ENCODE measurements at regions not wholly inside any gene's neighbourhood (a gene's known extent, or its start where the extent isn't known, plus 50 kb on each side); places are given as distances from the start of the nearest gene placed in this dataset.
"Not testable (repeated sequence)": the region's sequence is repeated elsewhere in the genome, so short reads cannot be mapped to it uniquely, and the experiment has no call there.

DNA sequence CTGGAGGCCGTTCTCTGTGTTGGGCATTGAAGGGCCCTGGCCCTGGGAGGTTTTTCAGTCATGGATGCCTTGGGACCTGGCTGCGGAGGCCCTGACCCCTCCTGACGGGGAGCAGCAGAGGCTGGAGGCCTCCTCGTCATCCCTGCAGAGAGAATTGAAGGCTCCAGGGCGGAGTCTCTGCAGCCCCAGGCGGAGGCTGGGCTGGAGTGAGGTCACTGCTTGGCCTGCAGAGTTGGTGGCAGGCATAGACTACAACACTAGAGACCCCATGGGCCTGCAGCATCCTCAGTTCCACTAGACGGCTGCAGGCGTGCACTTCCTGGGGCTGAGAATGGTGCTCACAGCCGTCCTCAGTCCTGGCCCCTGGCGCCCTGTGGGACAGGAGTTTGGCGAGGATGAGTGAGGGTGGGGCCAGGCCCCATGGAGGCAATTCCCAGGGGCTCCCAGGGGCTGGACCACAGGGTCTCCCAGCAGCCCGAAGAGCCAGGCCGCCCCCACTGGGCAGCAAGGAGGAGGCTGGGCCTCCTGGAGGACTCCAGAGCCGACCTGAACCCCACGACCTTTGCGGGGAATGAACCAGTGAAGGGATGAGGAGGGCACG lies 1194.9 kb downstream of the BRD1 start:
- DNase-seq (ENCODE audit: extremely low read depth in 1 of 2, low read depth in 1 of 2) = no peak

DNA sequence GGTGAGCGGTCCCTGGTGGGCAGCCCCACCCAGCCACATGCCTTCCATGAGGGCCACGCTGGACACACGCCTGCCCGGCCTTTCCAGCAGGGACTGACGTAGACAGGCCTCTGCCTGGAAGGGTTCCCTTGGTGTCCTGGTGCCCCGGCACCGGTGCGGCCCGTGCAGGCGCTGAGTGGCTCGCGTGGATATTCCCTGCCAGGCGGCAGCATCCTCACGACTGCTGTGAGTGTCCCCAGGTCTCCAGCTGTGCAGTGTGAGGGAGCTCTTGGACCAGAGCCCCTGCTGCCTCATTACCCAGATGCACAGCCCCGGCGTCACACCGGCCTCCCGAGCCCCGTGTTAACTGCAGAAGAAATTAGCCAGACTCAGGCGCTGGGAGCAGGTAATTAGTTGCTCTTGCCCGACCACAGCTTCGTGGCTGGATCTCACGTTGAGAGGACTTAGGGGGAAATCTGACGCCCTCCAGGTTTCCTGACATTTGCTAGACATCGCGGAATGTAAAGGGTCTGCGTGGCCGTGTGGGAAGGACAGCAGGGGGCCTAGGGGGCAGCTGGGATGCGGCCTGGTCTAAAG lies 1196.3 kb downstream of the BRD1 start:
- no peak for DNase-seq (ENCODE audit: extremely low read depth in 1 of 2, low read depth in 1 of 2)

DNA sequence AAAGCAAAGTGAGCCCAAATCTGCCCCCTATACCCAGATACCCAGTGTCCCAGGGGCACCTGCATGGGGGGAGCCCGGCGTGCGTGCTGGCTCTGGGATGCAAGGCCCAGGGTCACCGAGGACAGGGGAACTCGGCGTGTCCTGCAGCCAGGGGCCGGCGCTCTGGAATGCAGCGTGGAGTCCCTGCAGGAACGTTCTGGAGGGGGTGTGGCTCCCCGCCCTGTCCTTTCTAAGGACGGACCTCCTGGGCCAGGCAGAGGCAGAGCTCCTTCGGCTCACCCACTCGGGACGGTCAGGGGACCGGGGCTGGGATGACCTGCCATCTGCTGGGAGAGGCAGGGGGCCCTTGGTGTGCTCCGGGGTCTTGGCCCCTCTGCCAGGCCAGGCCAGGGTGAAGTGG lies 1196.8 kb downstream of the BRD1 start:
- DNase-seq (ENCODE audit: extremely low read depth in 1 of 2, low read depth in 1 of 2) = no peak

DNA sequence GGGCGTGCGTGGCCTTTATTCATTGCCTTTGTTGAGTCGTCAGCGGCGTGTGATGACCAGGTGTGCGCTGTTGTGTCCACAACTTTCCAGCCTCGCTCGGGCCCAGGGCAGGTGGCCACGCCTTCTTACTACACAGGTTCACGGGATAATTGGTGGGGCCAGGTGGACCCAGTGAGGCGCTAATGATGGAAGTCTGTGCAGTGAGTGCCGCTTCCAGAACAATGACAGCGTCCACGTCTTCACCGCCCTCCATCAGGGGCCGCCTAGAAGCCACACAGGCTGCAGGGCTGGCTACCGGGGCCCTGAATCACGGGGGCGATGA lies 1197.3 kb downstream of the BRD1 start:
- DNase-seq (ENCODE audit: extremely low read depth in 1 of 2, low read depth in 1 of 2) = no peak

DNA sequence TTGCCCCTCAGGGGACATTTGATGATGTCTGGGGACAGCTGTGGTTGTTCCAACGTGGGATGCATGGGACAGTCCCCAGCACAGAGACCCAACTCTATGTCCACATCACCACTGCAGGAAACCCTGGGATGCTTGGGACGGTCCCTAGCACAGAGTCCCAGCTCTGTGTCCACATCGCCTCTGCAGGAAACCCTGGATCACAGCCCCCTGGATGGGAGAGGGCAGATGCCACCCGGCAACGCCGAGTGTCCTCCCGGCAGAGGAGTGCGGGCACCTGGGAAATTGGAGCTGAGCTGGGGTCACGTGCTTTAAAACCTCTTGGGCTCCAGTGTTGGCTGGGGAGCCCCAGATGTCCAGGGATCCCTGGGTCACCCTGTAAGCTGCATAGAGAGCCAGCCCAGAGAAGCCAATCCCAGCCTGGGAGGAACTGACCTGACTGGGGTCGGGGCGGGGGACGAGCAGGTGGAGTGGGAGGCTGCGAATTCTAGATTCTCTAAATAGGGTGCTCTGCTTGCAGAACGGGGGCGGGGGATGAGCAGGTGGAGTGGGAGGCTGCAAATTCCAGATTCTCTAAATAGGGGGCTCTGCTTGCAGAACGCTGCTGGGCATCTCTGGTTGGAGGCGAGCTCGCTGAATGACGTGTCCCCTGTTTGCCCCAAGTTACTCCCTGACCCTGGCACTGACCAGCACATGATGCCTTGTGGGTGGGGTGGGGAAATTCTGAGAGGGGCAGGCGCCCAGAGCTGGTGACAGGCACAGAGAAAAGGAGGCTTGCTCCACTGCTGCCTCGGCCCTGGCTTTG lies 1197.8 kb downstream of the BRD1 start:
- DNase-seq (ENCODE audit: extremely low read depth in 1 of 2, low read depth in 1 of 2) = no peak

DNA sequence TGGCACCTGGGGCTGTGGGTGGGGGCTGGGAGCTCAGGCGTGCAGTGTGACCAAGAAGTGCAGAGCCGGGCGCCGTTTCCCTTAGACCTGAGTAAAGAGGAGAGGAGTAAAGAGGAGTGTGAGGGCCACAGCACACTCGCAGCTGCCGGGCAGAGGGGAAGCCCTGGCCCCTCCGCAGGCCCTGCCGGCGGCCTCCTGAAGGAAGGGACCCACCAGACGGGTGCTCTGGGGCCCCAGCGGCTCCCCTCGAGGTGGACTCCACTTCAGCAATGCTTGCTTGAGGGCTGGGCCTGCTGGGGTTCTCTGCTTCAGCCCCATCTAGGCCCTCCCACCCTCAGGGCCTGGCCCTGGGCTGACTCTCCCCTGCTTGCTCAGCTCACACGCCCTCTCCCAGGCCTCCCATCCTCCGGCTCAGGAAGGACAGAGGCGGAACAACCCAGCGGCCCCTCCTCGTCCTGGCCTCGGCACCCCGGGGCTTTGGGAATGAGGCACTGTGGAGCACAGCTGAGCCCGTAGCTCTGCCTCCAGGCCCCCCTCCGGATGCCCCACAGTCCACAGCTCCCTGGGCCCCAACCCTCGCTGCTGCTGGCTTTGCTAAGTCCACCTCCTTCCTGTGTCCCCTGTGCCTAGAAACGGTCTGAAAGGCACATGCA lies 1198.7 kb downstream of the BRD1 start:
- no peak for DNase-seq (ENCODE audit: extremely low read depth in 1 of 2, low read depth in 1 of 2)

DNA sequence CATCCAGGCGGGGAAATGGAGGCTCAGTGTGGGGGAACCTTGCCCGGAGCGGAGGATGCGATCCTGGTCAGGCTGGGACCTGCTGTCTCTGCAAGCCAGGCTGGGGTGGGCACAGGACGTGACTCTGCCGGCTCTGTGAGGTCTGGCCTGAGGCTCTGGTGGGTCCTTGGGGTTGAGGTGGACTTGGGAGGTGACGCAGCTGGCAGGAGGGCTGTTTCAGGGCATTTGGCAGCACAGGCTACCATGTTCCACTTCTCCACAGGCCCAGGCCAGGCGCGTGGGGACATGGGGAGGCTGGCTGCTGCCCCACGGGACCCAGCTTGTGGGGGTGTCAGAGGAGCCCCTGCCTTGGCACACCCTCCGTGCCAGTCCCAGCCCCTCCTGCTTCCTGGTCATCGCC lies 1199.7 kb downstream of the BRD1 start:
- DNase-seq (ENCODE audit: extremely low read depth in 1 of 2, low read depth in 1 of 2) = no peak

DNA sequence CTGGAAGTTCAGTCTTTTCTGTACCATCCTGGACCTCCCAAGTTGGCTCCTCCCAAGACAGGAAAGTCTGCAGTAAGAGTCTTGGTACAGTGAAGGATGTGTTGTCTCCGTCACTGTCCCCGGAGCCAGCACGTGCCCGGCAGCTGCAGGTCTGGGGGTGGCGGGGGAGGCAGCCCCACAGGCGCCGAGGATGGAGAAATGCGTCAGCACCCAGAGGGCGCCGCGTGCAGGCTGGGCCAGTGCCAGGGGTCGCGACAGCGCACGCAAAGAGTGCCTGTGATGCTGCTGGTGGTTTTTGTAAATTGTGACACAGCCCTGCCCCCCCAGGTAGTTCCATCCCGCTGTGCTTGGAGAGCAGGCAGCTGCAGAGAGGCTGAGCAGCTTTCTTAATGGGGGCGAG lies 1200.5 kb downstream of the BRD1 start:
- DNase-seq (ENCODE audit: extremely low read depth in 1 of 2, low read depth in 1 of 2) = no peak

DNA sequence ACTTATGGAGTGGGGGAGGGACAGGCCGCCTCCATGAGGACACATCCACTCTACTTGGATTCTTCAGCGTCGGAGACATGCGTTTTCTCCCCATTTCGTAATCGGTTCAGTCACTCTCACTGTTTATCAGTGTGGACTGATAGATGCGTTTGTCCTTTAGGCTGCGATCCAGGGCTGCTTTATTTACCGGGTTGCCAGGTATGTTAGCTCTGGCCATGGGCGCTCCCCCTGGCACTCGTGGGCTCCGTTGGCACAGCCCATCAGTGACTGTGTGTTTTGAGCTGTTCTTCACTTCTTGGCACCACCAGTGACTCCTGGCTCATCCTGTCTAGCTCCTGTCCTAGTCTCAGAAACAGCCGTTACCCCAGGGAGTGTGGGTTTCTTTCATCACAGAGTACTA lies 1203.3 kb downstream of the BRD1 start:
- no peak for DNase-seq (ENCODE audit: extremely low read depth in 1 of 2, low read depth in 1 of 2)

DNA sequence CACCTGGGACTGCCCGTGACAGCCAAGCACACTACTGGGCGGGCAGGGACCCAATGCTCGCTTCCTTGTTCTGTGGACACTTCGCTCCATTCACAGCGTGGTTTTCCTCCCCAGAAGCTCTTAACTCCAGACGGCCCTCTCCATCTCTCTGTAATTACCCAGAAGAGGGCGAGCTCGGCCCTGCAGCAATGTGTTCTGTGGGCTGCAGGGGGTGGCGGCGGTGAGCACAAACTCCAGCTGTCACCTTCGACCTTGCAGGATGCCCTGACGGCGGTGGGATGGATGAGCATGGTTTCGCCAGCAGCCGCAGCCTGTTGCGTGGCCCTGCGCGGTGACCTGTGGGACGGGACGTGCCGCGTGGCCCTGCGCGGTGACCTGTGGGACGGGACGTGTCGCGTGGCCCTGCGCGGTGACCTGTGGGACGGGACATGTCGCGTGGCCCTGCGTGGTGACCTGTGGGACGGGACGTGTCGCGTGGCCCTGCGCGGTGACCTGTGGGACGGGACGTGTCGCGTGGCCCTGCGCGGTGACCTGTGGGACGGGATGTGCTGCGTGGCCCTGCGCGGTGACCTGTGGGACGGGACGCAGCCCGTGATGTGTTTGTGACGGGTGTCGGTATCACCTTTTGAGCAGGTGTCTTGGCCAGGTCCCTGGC lies 1204.7 kb downstream of the BRD1 start:
- DNase-seq (ENCODE audit: extremely low read depth in 1 of 2, low read depth in 1 of 2) = no peak

DNA sequence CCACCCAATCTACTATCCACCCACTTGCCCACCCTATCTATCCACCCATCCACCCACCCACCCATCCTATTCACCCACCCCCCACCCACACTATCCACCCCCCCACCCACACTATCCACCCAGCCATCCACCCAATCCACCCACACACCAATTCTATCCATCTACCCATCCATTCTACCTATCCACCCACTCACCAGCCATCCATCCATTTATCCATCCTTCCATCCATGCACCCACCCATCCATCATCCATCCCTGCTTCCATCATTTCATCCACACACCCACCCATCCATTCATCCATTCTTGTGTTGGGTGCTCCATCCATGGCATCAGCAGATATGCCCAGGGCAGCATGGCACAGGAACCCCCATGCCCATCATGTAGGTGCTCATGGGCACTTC lies 1206.6 kb downstream of the BRD1 start:
- DNase-seq (ENCODE audit: extremely low read depth in 1 of 2, low read depth in 1 of 2) = no peak

DNA sequence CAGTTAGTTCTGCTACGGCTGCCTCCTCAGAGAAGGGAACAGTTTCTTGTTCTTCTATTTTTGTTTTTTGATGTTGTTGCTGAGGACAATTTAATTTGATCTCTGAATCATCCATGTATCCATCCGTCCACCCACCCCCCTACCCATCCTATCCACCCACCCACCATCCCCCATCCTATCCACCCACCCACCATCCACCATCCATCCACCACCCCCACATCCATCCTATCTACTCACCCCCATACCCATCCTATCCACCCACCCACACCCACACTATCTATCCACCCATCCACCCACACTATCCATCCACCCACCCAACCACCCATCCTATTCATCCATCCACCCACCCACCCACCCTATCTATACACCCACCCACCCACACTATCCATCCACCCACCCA lies 1207.2 kb downstream of the BRD1 start:
- not testable (repeated sequence) for DNase-seq (ENCODE audit: extremely low read depth in 1 of 2, low read depth in 1 of 2)

DNA sequence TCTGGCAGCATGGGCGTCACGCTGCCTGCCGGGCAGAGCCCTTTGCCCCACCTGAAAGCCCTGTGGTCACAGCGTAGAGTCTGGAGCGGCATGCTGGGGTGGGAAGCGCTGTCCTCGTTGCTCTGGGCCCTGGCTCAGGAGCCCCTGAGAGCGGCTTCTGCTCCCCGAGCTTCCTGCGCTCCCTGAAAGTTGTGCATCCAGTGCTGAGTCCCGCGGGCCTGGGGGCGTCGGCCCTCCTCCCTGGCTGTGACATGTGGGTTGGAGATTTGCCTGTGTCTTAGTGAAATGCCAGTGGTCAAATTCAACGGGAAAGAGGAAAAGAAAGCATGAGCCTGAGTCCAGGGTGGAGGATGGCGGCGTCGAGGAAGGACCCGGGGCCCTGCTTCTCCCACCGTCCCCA lies 1208.0 kb downstream of the BRD1 start:
- DNase-seq (ENCODE audit: extremely low read depth in 1 of 2, low read depth in 1 of 2) = no peak

DNA sequence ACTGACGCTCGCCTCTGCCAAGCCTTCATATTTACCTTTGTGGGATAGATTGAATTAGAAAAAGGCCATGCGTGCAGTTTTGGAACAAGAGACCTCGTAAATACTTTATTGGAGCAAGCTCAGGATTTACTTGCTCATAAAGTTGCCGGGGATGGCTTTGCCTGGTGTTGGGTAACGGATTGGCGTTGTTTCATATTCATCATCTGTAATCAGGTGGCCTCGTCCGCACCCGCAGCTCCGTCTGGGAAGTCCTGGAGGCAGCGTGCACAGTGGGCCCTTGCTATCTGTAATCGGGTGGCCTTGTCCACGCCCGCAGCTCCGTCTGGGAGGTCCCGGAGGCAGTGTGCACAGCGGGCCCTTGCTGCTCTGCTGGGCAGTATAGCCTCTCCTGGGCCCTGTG lies 1209.3 kb downstream of the BRD1 start:
- no peak for DNase-seq (ENCODE audit: extremely low read depth in 1 of 2, low read depth in 1 of 2)

DNA sequence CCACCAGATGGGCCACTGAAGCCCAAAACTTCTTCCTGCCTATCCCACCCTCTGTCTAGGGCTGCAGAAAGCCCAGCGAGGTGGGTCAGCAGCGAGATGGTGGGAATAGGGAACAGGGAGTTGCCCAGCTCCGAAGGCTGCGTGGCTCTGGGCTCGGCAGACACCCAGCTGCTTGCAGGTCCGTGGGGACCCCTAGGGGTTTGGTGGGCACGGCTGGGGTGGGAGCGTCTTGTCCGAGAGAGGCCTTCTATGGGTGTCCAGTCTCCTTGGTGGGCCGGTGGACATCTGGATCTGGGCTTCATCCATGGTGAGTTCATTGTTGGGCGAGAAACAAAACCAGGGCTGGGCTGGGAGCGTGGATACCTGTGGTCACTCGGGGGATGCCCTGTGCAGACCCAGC lies 1211.0 kb downstream of the BRD1 start:
- no peak for DNase-seq (ENCODE audit: extremely low read depth in 1 of 2, low read depth in 1 of 2)

DNA sequence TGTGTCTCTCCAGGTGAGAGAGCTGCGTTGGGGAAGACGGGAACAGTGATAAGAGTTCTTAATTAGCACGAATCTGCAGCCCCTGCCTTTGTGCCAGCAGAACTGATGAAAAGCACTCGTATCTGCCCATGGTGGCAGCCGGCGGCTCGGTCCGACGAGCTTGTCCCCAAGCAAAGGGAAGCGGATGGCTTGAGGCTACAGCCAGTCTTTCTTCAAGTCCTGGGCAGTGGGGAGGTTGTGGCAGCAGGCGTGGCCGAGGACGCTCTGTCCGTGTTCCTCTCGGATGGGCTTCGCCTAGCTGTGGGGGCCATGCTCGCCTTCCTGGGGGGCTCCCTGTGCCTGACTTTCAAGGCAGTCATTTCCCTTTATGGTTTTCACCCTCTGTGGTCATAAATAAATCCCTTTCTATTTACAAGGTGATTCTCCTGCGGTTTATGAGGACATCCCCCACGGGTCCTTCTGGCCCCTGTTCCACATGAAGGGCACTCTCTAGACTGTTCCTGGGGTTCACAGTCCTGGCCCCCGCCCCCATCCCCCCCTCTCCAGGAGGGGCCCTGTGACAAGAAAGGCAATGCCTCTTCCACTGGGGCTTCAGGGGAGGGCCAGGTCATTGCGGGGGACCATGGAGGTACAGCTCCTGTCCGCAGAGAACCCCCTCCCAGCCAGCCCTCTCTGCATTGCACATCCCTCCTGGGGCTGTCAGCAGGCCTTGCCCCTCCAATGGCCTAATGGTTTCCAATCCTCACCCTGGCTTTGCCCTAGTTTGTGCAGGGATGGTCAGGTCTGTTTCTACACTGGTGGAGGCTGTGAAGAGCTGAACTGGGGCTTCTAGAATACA lies 1212.3 kb downstream of the BRD1 start:
- no peak for DNase-seq (ENCODE audit: extremely low read depth in 1 of 2, low read depth in 1 of 2)

DNA sequence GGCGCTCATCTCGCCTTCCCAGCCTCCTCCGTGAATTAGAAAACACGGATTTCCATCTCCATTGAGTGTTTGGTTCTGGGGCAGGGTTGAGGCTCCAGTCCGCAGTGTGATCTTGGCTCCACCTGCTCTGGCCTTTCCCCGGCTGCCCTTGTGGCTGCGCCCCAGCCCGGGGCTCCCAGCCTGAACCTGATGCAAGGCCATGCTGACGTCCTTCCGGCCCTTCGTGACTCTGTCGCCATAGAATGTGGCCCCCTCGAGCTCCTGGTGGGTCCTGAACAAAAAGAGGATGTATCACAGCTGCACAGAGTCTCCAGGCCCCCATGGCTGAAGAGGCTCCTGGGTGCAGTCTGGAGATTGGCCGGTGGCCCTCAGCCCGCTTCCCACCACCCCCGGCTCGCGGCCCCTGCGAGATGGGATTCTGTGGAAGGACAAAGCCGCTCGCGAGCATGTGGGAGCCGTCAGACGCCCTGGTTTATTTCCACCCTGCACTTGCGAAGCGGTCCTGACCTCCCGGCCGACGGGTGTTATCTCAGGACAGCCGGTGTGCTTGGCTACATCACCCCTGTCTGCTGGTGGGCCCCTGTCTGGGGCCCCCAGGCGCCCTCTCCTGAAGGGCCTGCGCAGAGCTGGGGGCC lies 1214.0 kb downstream of the BRD1 start:
- no peak for DNase-seq (ENCODE audit: extremely low read depth in 1 of 2, low read depth in 1 of 2)

DNA sequence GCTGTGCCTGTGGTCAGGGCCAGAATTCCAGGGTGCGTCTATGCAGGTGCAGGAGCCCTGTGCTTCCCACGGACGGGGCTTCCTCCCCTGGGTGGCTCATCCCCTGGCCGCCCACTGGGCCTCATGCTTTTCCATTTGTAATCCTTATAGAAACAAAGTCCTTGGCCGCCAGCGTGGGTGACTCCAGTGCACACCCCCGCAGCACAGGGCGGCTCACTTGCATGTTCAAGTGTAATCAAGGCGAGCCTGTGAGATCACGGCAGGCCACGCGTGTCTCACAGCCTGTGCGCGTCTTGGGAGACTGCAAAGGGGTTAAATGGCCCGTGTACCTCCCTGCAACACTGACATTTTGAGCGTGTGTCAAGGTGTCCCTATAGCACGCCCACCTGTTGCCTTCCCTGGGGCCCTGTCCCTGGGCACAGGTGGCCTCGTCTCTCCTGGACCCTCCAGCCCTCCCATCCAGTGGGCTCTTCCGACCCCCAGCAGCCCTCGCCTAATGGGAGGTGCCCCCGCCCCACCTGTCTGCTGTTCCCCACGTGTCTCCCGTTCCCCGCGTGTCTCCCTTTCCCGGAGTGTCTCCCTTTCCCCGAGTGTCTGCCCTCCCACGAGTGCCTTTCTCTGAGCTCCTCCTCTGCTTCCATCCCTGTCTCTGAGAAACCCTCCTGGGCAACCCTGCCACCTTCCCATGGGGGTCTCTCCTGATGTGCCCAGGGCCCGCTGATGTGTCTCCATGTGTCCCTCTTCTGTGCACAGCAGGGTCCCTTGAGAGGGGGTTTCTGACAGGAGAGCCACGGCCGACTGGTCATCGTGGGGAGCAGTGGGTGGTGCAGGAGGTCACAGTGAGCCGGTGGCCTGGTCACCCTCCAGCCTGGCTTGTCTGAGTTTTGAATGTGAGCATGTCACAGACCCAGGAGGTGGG lies 1215.3 kb downstream of the BRD1 start:
- no peak for DNase-seq (ENCODE audit: extremely low read depth in 1 of 2, low read depth in 1 of 2)

DNA sequence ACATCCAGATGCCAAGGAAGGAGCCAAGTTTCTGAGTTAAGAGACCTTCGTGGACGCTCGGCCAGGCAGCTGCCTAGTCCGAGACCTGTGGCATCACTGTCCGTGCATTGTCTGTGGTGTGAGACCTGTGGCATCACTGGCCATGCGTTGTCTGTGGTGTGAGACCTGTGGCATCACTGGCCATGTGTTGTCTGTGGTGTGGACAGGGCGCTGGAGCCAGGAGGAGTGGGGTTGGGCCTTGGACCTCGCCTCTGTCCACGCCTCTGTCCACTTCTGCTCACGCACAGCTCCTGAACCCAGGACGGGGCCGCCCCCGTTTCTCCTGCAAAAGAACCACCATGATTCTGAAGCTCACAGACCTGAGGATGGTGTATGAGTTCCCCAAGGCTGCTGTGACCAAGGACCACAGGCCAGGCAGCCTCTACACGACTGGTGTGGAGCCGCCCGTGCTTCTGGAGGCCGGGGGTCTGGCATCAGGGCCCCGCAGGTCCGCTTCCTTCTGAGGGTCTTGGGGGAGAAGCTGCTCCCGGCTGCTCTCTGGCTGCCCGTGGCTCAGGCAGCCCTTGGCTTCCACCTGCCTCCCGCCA lies 1218.3 kb downstream of the BRD1 start:
- no peak for DNase-seq (ENCODE audit: extremely low read depth in 1 of 2, low read depth in 1 of 2)
